HEK293 (cell line): ENCODE measurements at regions not wholly inside any gene's neighbourhood (a gene's known extent, or its start where the extent isn't known, plus 50 kb on each side); places are given as distances from the start of the nearest gene placed in this dataset.

Experiments used
- CTCF ChIA-PET: fragments of 350-600 bp; formaldehyde crosslinking; extraction: SDS; loops from one replicate; lab custom pipeline; 2021; ENCODE audit warnings: antibody characterized with exemption; lab: Yijun Ruan, JAX
- POLR2A ChIA-PET: fragments of 300-600 bp; formaldehyde crosslinking; extraction: SDS; loops from one replicate; lab custom pipeline; 2020; ENCODE audit warnings: antibody characterized with exemption, inconsistent platforms; lab: Yijun Ruan, JAX
- H3K27ac ChIP-seq: fragments of 200-500 bp; sonication (Bioruptor generic); 2 replicates; pipeline ENCODE4 v1.5.1; 2014; ENCODE audit warnings: low read depth, low read length, control low read depth, inconsistent platforms; ENCODE audit errors: extremely low read depth
- H3K36me3 ChIP-seq, 2 experiments: fragments of 200-500 bp in 1 of 2; sonication (Bioruptor generic) in 1 of 2; 1 replicate in 1 of 2; 2 replicates in 1 of 2; pipeline ENCODE4 v1.5.1; 2014 to 2017; ENCODE audit warnings: inconsistent platforms in 2 of 2, low read length in 2 of 2; ENCODE audit not compliant: control insufficient read depth in 2 of 2, insufficient read depth in 1 of 2
- H3K4me1 ChIP-seq: fragments of 200-500 bp; sonication (Bioruptor generic); 2 replicates; pipeline ENCODE4 v1.5.1; 2014; ENCODE audit warnings: mild to moderate bottlenecking, low read length, inconsistent platforms; ENCODE audit not compliant: control insufficient read depth, insufficient read depth
- H3K4me3 ChIP-seq: 2 replicates; pipeline ENCODE4 v1.5.1; 2011; ENCODE audit warnings: low read depth, mild to moderate bottlenecking, control low read depth, low read length, moderate library complexity
- H3K9me3 ChIP-seq: fragments of 200-500 bp; sonication (Bioruptor generic); 2 replicates; pipeline ENCODE4 v1.5.1; 2014; ENCODE audit warnings: low read depth, low read length, inconsistent platforms; ENCODE audit not compliant: control insufficient read depth, insufficient read depth
- EGR2 ChIP-seq: fragments of 450-650 bp; formaldehyde crosslinking; IDR thresholded peaks from 2 replicates; pipeline ENCODE4 v1.5.1; 2016; ENCODE audit warnings: low read depth, missing biosample characterization, missing genetic modification characterization
- GLI2 ChIP-seq: fragments of 450-650 bp; formaldehyde crosslinking; IDR thresholded peaks from 2 replicates; pipeline ENCODE4; 2017; ENCODE audit warnings: missing biosample characterization, missing genetic modification characterization, low read depth, borderline replicate concordance
- GLIS2 ChIP-seq: fragments of 450-650 bp; formaldehyde crosslinking; IDR thresholded peaks from 2 replicates; pipeline ENCODE4 v1.5.1; 2016; ENCODE audit warnings: missing biosample characterization, missing genetic modification characterization
- PRDM1 ChIP-seq: fragments of 450-650 bp; formaldehyde crosslinking; IDR thresholded peaks from 2 replicates; pipeline ENCODE4; 2016; ENCODE audit warnings: missing biosample characterization, missing genetic modification characterization
- SCRT2 ChIP-seq: fragments of 450-650 bp; formaldehyde crosslinking; IDR thresholded peaks from 2 replicates; pipeline ENCODE4 v1.5.1; 2016; ENCODE audit warnings: missing biosample characterization, missing genetic modification characterization
- ZBTB1 ChIP-seq: fragments of 450-650 bp; formaldehyde crosslinking; IDR thresholded peaks from 2 replicates; pipeline ENCODE4 v1.5.1; 2016; ENCODE audit warnings: missing biosample characterization, missing genetic modification characterization
- ZBTB17 ChIP-seq: fragments of 450-650 bp; formaldehyde crosslinking; IDR thresholded peaks from 2 replicates; pipeline ENCODE4 v1.5.1; 2016; ENCODE audit warnings: missing biosample characterization, missing genetic modification characterization
- ZFP41 ChIP-seq: fragments of 450-650 bp; formaldehyde crosslinking; IDR thresholded peaks from 2 replicates; pipeline ENCODE4 v1.5.1; 2016; ENCODE audit warnings: missing biosample characterization, missing genetic modification characterization, borderline replicate concordance
- ZIC2 ChIP-seq: fragments of 450-650 bp; formaldehyde crosslinking; IDR thresholded peaks from 2 replicates; pipeline ENCODE4 v1.5.1; 2016; ENCODE audit warnings: missing biosample characterization, missing genetic modification characterization
- ZNF140 ChIP-seq: fragments of 450-650 bp; formaldehyde crosslinking; IDR thresholded peaks from 2 replicates; pipeline ENCODE4 v1.5.1; 2016; ENCODE audit warnings: missing biosample characterization, missing genetic modification characterization
- ZNF175 ChIP-seq: fragments of 450-650 bp; formaldehyde crosslinking; IDR thresholded peaks from 2 replicates; pipeline ENCODE4 v1.5.1; 2016; ENCODE audit warnings: missing biosample characterization, missing genetic modification characterization
- ZNF202 ChIP-seq: fragments of 450-650 bp; formaldehyde crosslinking; IDR thresholded peaks from 2 replicates; pipeline ENCODE4 v1.5.1; 2016; ENCODE audit warnings: missing biosample characterization, missing genetic modification characterization, borderline replicate concordance
- ZNF449 ChIP-seq: fragments of 450-650 bp; formaldehyde crosslinking; IDR thresholded peaks from 2 replicates; pipeline ENCODE4 v1.5.1; 2017; ENCODE audit warnings: missing biosample characterization, mild to moderate bottlenecking, missing genetic modification characterization, moderate library complexity
- ZNF510 ChIP-seq: fragments of 450-650 bp; formaldehyde crosslinking; IDR thresholded peaks from 2 replicates; pipeline ENCODE4 v1.5.1; 2018; ENCODE audit warnings: mild to moderate bottlenecking, missing genetic modification characterization, missing biosample characterization; ENCODE audit not compliant: insufficient replicate concordance
- ZNF544 ChIP-seq: fragments of 450-650 bp; formaldehyde crosslinking; IDR thresholded peaks from 2 replicates; pipeline ENCODE4 v1.5.0; 2017; ENCODE audit warnings: missing biosample characterization, missing genetic modification characterization
- ZNF548 ChIP-seq: fragments of 450-650 bp; formaldehyde crosslinking; IDR thresholded peaks from 2 replicates; pipeline ENCODE4 v1.5.1; 2016; ENCODE audit warnings: missing biosample characterization, missing genetic modification characterization
- ZNF560 ChIP-seq: fragments of 450-650 bp; formaldehyde crosslinking; IDR thresholded peaks from 2 replicates; pipeline ENCODE4 v1.5.1; 2017; ENCODE audit warnings: missing biosample characterization, missing genetic modification characterization, borderline replicate concordance
- ZNF596 ChIP-seq: fragments of 450-650 bp; IDR thresholded peaks from 2 replicates; pipeline ENCODE4 v1.5.0; 2018; ENCODE audit warnings: missing biosample characterization, mild to moderate bottlenecking, missing genetic modification characterization, moderate library complexity
- ZNF707 ChIP-seq: fragments of 450-650 bp; formaldehyde crosslinking; IDR thresholded peaks from 2 replicates; pipeline ENCODE4 v1.5.1; 2016; ENCODE audit warnings: missing biosample characterization, missing genetic modification characterization
- ZNF777 ChIP-seq: fragments of 450-650 bp; formaldehyde crosslinking; IDR thresholded peaks from 2 replicates; pipeline ENCODE4 v1.5.1; 2017; ENCODE audit warnings: missing biosample characterization, missing genetic modification characterization, borderline replicate concordance
- TF ChIP-seq, protein P1 (sequence below): fragments of 450-650 bp; formaldehyde crosslinking; IDR thresholded peaks from 2 replicates; pipeline ENCODE4 v1.5.1; 2016; ENCODE audit warnings: missing biosample characterization, missing genetic modification characterization
- TF ChIP-seq, protein P2 (sequence below): fragments of 450-650 bp; formaldehyde crosslinking; conservative IDR thresholded peaks from 2 replicates; pipeline ENCODE4 v1.5.1; 2016; ENCODE audit warnings: low read depth, missing biosample characterization, missing genetic modification characterization
- TF ChIP-seq, protein P3 (sequence below): fragments of 450-650 bp; formaldehyde crosslinking; IDR thresholded peaks from 2 replicates; pipeline ENCODE4 v1.5.1; 2016; ENCODE audit warnings: missing biosample characterization, missing genetic modification characterization, borderline replicate concordance

DNA sequence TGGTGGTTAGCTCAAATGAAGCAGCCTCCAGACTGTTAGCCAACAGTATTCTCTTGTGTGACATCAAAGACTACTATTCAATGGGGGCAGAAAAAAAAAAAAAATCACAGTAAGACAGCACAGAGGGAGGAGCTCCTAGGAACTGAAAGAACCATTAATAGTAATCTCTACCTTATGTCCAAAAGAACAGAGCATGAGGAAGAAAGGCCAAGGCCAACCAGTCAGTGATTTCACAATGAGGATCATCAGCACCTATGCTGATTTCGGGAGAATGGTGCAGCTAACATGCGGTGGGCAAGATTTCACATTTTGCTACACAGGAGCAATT, 66.3 kb upstream of the SOX5 start (continued):
- TF ChIP-seq EGR2 (tag by site-specific recombination) = no peak
- TF ChIP-seq, protein P1, sequence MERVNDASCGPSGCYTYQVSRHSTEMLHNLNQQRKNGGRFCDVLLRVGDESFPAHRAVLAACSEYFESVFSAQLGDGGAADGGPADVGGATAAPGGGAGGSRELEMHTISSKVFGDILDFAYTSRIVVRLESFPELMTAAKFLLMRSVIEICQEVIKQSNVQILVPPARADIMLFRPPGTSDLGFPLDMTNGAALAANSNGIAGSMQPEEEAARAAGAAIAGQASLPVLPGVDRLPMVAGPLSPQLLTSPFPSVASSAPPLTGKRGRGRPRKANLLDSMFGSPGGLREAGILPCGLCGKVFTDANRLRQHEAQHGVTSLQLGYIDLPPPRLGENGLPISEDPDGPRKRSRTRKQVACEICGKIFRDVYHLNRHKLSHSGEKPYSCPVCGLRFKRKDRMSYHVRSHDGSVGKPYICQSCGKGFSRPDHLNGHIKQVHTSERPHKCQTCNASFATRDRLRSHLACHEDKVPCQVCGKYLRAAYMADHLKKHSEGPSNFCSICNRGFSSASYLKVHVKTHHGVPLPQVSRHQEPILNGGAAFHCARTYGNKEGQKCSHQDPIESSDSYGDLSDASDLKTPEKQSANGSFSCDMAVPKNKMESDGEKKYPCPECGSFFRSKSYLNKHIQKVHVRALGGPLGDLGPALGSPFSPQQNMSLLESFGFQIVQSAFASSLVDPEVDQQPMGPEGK (tag by site-specific recombination) = no peak
- TF ChIP-seq ZNF175 = no peak
- TF ChIP-seq ZNF140 (tag by site-specific recombination) = no peak
- TF ChIP-seq ZBTB1 (tag by site-specific recombination) = no peak
- TF ChIP-seq GLI2 (tag by site-specific recombination) = no peak

DNA sequence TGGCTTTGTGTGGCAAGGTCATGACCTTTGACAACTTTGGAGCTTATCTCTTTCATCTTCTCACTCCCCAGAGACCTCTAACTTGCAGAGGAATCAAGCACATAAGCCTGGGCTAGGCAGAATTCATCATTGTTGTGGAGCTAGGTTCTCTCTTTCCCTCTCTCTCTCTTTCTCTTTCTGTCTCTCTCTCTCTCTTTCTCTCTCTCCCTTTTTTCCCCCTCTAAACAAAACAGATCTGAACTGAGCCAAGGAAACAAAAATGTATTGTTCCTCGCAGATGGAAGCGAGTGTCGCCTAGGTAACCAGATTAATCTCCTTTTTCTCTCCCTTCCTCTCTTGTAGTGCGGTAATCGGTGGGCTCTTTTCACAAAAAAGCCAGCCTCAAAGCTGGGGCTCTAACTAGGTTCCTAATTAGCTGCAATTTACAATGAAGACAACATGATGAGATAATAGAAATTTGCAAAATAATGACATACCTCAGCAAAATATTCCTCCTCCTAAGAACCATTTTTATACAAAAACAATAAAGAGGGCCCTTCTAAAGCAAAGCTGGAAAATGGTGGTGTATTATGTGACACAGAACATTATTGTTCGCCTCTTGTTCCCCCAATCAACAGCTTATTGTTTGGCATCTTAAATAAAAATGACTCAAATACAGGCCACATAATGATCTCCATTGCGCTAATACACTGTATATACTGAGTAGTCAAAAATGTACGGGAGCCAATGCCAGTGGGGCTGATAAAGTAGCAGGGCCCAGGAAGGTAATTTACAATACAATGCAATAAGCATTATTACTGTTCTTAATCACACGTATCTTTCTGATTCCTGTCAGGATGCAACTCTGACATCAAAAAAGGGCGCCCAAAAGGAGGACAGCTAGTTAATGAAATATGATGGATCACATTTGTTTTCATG, 65.7 kb upstream of the SOX5 start:
- H3K36me3 ChIP-seq = no peaks in the 10 kb centered on the region
- ChIA-PET POLR2A (no interaction called here), CTCF (interaction anchor here (0.7 to 2.3 kb wide), 3 partner anchors 10 to 582 kb away, joined by 3 to 9 read pairs (median 4); no protein-coding TSS in a partner anchor)
- TF ChIP-seq ZNF596 (tag by site-specific recombination) = peak; percentile 69
- no peak for TF ChIP-seq PRDM1 (tag by site-specific recombination)
- no peaks in the 10 kb centered on the region for H3K9me3 ChIP-seq
- no peak overlapping the region for H3K4me3 ChIP-seq
- no peak overlapping the region for H3K27ac ChIP-seq
- no peaks in the 10 kb centered on the region for H3K4me1 ChIP-seq

DNA sequence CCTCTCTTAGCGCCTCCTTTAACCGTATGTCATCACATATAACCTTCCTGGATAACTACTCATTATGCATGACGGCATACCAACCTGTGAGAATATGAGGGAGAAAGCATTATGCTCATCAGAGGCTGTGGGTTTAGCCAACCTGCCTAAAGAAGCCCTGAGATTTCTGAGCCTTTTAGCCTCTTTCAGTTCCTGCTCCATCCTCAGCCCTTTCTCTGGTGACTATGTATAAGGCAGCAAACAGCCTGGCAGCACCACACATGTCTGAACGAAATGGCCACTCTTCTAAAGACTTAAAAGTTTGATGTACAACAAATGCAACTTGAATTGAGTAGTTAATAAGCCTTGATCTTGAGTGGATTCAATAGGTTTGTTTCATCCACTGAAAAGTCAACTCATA, 64.8 kb upstream of the SOX5 start:
- H3K4me3 ChIP-seq = no peak overlapping the region
- no peaks in the 10 kb centered on the region for H3K9me3 ChIP-seq
- ChIA-PET POLR2A (no interaction called here), CTCF (interaction anchor here (1.0 to 2.3 kb wide), 2 partner anchors 11 to 583 kb away, joined by 4 to 9 read pairs; no protein-coding TSS in a partner anchor)
- no peaks in the 10 kb centered on the region for H3K36me3 ChIP-seq
- H3K27ac ChIP-seq = no peak overlapping the region
- no peaks in the 10 kb centered on the region for H3K4me1 ChIP-seq
- TF ChIP-seq ZBTB17 (tag by site-specific recombination) (no peak), ZNF510 (tag by site-specific recombination) (no peak), GLIS2 (tag by site-specific recombination) (no peak), ZNF202 (tag by site-specific recombination) (no peak), ZNF777 (tag by site-specific recombination) (no peak), ZNF560 (tag by site-specific recombination) (no peak), ZNF707 (no peak), ZNF544 (tag by site-specific recombination) (no peak), ZNF548 (tag by site-specific recombination) (no peak), ZIC2 (tag by site-specific recombination) (no peak), SCRT2 (no peak), ZNF449 (tag by site-specific recombination) (no peak), ZFP41 (tag by site-specific recombination) (no peak)
- TF ChIP-seq, protein P2, sequence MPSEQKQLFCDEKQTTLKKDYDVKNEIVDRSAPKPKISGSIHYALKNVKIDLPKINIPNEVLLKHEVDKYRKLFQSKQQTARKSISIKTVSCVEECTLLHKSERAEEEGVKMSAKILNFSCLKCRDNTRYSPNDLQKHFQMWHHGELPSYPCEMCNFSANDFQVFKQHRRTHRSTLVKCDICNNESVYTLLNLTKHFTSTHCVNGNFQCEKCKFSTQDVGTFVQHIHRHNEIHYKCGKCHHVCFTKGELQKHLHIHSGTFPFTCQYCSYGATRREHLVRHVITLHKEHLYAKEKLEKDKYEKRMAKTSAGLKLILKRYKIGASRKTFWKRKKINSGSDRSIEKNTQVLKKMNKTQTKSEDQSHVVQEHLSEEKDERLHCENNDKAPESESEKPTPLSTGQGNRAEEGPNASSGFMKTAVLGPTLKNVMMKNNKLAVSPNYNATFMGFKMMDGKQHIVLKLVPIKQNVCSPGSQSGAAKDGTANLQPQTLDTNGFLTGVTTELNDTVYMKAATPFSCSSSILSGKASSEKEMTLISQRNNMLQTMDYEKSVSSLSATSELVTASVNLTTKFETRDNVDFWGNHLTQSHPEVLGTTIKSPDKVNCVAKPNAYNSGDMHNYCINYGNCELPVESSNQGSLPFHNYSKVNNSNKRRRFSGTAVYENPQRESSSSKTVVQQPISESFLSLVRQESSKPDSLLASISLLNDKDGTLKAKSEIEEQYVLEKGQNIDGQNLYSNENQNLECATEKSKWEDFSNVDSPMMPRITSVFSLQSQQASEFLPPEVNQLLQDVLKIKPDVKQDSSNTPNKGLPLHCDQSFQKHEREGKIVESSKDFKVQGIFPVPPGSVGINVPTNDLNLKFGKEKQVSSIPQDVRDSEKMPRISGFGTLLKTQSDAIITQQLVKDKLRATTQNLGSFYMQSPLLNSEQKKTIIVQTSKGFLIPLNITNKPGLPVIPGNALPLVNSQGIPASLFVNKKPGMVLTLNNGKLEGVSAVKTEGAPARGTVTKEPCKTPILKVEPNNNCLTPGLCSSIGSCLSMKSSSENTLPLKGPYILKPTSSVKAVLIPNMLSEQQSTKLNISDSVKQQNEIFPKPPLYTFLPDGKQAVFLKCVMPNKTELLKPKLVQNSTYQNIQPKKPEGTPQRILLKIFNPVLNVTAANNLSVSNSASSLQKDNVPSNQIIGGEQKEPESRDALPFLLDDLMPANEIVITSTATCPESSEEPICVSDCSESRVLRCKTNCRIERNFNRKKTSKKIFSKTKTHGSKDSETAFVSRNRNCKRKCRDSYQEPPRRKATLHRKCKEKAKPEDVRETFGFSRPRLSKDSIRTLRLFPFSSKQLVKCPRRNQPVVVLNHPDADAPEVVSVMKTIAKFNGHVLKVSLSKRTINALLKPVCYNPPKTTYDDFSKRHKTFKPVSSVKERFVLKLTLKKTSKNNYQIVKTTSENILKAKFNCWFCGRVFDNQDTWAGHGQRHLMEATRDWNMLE = no peak
- TF ChIP-seq, protein P3, sequence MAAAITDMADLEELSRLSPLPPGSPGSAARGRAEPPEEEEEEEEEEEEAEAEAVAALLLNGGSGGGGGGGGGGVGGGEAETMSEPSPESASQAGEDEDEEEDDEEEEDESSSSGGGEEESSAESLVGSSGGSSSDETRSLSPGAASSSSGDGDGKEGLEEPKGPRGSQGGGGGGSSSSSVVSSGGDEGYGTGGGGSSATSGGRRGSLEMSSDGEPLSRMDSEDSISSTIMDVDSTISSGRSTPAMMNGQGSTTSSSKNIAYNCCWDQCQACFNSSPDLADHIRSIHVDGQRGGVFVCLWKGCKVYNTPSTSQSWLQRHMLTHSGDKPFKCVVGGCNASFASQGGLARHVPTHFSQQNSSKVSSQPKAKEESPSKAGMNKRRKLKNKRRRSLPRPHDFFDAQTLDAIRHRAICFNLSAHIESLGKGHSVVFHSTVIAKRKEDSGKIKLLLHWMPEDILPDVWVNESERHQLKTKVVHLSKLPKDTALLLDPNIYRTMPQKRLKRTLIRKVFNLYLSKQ = no peak
